ENCODE measurements at regions not wholly inside any gene's neighbourhood (a gene's known extent, or its start where the extent isn't known, plus 50 kb on each side); places are given as distances from the start of the nearest gene placed in this dataset.

- TF ChIP-seq POLR2A (IDR thresholded peaks at IDR 0.05; ENCODE audit: low read length) (no peak), GATA1 (IDR thresholded peaks at IDR 0.05; ENCODE audit: low read depth, low read length) (no peak)
Observed at GRCh38 chr9:16254674-16255073, 615.8 kb downstream of the BNC2 start.
